Peyer's patch (tissue), 4 donors: ENCODE measurements at regions not wholly inside any gene's neighbourhood (a gene's known extent, or its start where the extent isn't known, plus 50 kb on each side); places are given as distances from the start of the nearest gene placed in this dataset.

ENCODE experiments used
- POLR2A ChIP-seq, 2 donors: fragments of 450-650 bp; IDR thresholded peaks; one replicate each; pipeline ENCODE4 v1.5.1; 2017; ENCODE audit warnings: antibody characterized with exemption in 2 of 2, mild to moderate bottlenecking in 2 of 2, moderate library complexity in 2 of 2
- TF ChIP-seq, protein P1 (sequence below), 6 experiments: fragments of 450-650 bp in 4 of 6; fragments of 200-600 bp in 2 of 6; sonication (generic) in 1 of 6; IDR thresholded peaks; one replicate each; pipeline ENCODE4 v1.5.1; 2017 to 2019; ENCODE audit warnings: antibody characterized with exemption in 6 of 6, mild to moderate bottlenecking in 3 of 6, moderate library complexity in 1 of 6

DNA sequence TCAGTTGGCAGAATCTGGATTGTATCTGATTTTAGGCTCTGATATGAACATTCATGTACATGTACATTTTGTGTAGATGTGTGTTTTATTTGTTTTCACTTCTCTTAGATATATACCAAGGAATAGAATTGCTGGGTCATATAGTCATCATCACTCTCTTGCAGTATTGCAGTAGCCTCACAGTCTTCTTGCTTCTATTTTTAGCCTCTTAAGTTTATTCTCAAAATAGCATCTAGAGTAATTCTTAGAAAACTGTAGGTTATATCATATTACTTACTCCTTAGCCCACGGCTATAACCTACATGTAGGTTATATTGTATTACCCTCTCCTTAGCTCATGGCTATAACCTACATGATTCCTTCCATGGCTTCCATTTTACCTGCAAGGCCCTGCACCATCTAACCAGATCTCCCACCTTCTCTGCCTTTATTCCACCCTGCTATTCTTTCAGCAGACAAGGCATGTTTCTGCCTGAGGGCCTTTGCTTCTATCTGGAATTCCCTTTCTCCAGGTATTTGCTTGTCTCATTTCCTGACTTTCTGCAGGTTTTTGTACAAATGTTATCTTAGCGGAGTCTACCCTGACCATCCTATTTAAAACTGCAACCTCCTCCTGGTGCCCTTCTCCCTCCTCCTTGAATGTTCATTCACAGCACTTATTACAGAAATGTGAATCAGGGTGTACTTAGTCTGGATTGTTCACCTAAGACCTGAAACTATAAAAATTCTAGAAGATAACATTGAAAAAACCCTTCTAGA is 109.0 kb upstream of the ETV3 start:
- TF ChIP-seq, protein P1, sequence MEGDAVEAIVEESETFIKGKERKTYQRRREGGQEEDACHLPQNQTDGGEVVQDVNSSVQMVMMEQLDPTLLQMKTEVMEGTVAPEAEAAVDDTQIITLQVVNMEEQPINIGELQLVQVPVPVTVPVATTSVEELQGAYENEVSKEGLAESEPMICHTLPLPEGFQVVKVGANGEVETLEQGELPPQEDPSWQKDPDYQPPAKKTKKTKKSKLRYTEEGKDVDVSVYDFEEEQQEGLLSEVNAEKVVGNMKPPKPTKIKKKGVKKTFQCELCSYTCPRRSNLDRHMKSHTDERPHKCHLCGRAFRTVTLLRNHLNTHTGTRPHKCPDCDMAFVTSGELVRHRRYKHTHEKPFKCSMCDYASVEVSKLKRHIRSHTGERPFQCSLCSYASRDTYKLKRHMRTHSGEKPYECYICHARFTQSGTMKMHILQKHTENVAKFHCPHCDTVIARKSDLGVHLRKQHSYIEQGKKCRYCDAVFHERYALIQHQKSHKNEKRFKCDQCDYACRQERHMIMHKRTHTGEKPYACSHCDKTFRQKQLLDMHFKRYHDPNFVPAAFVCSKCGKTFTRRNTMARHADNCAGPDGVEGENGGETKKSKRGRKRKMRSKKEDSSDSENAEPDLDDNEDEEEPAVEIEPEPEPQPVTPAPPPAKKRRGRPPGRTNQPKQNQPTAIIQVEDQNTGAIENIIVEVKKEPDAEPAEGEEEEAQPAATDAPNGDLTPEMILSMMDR (IDR thresholded peaks at IDR 0.05): no peak
- no peak for TF ChIP-seq POLR2A (IDR thresholded peaks at IDR 0.05)
